H9 (cell line): ENCODE measurements at regions not wholly inside any gene's neighbourhood (a gene's known extent, or its start where the extent isn't known, plus 50 kb on each side); places are given as distances from the start of the nearest gene placed in this dataset.

ENCODE experiments used
- DNase-seq: peaks from one replicate; pipeline ENCODE4 v3.0.0-alpha.2; 2017
- H2AFZ ChIP-seq: one replicate; pipeline ENCODE4 v1.6.1; 2013; ENCODE audit warnings: mild to moderate bottlenecking, low read length, control low read depth, moderate library complexity
- H2AK5ac ChIP-seq: 2 replicates; pipeline ENCODE4 v1.6.1; 2013; ENCODE audit warnings: low read length, control low read depth, mixed read lengths; ENCODE audit not compliant: insufficient read length
- H2BK120ac ChIP-seq: one replicate; pipeline ENCODE4 v1.6.1; 2013; ENCODE audit warnings: low read depth, mild to moderate bottlenecking, low read length, control low read depth, inconsistent platforms; ENCODE audit not compliant: poor library complexity, severe bottlenecking
- H2BK12ac ChIP-seq: 2 replicates; pipeline ENCODE4 v1.6.1; 2013; ENCODE audit warnings: low read length, control low read depth, mixed read lengths, low read depth; ENCODE audit not compliant: insufficient read length
- H2BK15ac ChIP-seq: 2 replicates; pipeline ENCODE4 v1.6.1; 2013; ENCODE audit warnings: low read depth, low read length, control low read depth
- H2BK20ac ChIP-seq: one replicate; pipeline ENCODE4 v1.6.1; 2013; ENCODE audit warnings: low read depth, mild to moderate bottlenecking, low read length, control low read depth, inconsistent platforms; ENCODE audit not compliant: poor library complexity, severe bottlenecking
- H2BK5ac ChIP-seq: 2 replicates; pipeline ENCODE4 v1.6.1; 2013; ENCODE audit warnings: low read length, control low read depth, mixed read lengths; ENCODE audit not compliant: insufficient read length
- H3K14ac ChIP-seq: 2 replicates; pipeline ENCODE4 v1.6.1; 2013; ENCODE audit warnings: low read length, control low read depth; ENCODE audit not compliant: insufficient read depth
- H3K18ac ChIP-seq: 2 replicates; pipeline ENCODE4 v1.6.1; 2013; ENCODE audit warnings: low read depth, mild to moderate bottlenecking, mixed read lengths, low read length, control low read depth; ENCODE audit not compliant: insufficient read length
- H3K23ac ChIP-seq: 2 replicates; pipeline ENCODE4 v1.6.1; 2013; ENCODE audit warnings: low read length, control low read depth, mixed read lengths, low read depth; ENCODE audit not compliant: insufficient read length
- H3K23me2 ChIP-seq: 2 replicates; pipeline ENCODE4 v1.6.1; 2013; ENCODE audit warnings: low read depth, mild to moderate bottlenecking, mixed read lengths, low read length, control low read depth; ENCODE audit not compliant: insufficient read length, poor library complexity, severe bottlenecking
- H3K27ac ChIP-seq: 2 replicates; pipeline ENCODE4 v1.5.1; 2013; ENCODE audit warnings: low read length, control low read depth, mixed read lengths, low read depth; ENCODE audit not compliant: insufficient read length
- H3K27me3 ChIP-seq: 2 replicates; pipeline ENCODE4 v1.6.1; 2013; ENCODE audit warnings: low read length, control low read depth, inconsistent platforms; ENCODE audit not compliant: insufficient read depth
- H3K4ac ChIP-seq: 2 replicates; pipeline ENCODE4 v1.6.1; 2013; ENCODE audit warnings: low read depth, mild to moderate bottlenecking, control low read depth, inconsistent platforms, low read length, moderate library complexity
- H3K4me1 ChIP-seq: 2 replicates; pipeline ENCODE4 v1.6.1; 2013; ENCODE audit warnings: low read length, control low read depth, inconsistent platforms; ENCODE audit not compliant: insufficient read depth
- H3K4me2 ChIP-seq: 2 replicates; pipeline ENCODE4 v1.6.1; 2013; ENCODE audit warnings: low read length, control low read depth, mixed read lengths; ENCODE audit not compliant: insufficient read length, insufficient read depth
- H3K56ac ChIP-seq: 2 replicates; pipeline ENCODE4 v1.6.1; 2013; ENCODE audit warnings: low read depth, mild to moderate bottlenecking, mixed read lengths, low read length, control low read depth; ENCODE audit not compliant: insufficient read length
- H3K79me1 ChIP-seq: 2 replicates; pipeline ENCODE4 v1.6.1; 2013; ENCODE audit warnings: low read depth, mild to moderate bottlenecking, moderate library complexity, low read length, control low read depth, inconsistent platforms; ENCODE audit not compliant: insufficient read depth, poor library complexity, severe bottlenecking
- H3K79me2 ChIP-seq: 2 replicates; pipeline ENCODE4 v1.6.1; 2013; ENCODE audit warnings: low read length, control low read depth, inconsistent platforms; ENCODE audit not compliant: insufficient read depth
- H3K9ac ChIP-seq: 2 replicates; pipeline ENCODE4 v1.6.1; 2013; ENCODE audit warnings: low read length, control low read depth, mixed read lengths; ENCODE audit not compliant: insufficient read length; ENCODE audit errors: extremely low read depth
- H3K9me3 ChIP-seq: one replicate; pipeline ENCODE4 v1.6.1; 2013; ENCODE audit warnings: low read depth, low read length, inconsistent platforms; ENCODE audit not compliant: control insufficient read depth
- H3T11ph ChIP-seq: one replicate; pipeline ENCODE4 v1.6.1; 2013; ENCODE audit warnings: mild to moderate bottlenecking, low read length, control low read depth, inconsistent platforms
- H4K20me1 ChIP-seq: one replicate; pipeline ENCODE4 v1.6.1; 2013; ENCODE audit not compliant: control insufficient read depth, insufficient read length, insufficient read depth
- H4K5ac ChIP-seq: 2 replicates; pipeline ENCODE4 v1.6.1; 2013; ENCODE audit warnings: low read depth, mild to moderate bottlenecking, mixed read lengths, low read length, control low read depth; ENCODE audit not compliant: insufficient read length
- H4K8ac ChIP-seq: replicated peaks from 2 replicates; pipeline ENCODE4 v1.6.1; 2013; ENCODE audit warnings: low read length, control low read depth, mixed read lengths, low read depth; ENCODE audit not compliant: insufficient read length
- H4K91ac ChIP-seq: 2 replicates; pipeline ENCODE4 v1.6.1; 2013; ENCODE audit warnings: low read depth, mild to moderate bottlenecking, moderate library complexity, mixed read lengths, low read length, control low read depth; ENCODE audit not compliant: insufficient read length
- H3K27ac Mint-ChIP-seq, 3 experiments: 2 replicates in 2 of 3; 3 replicates in 1 of 3; pipeline ENCODE4 v1.8.0; 2020 to 2021; ENCODE audit warnings: mixed read lengths in 3 of 3, mild to moderate bottlenecking in 1 of 3, moderate library complexity in 1 of 3
- H3K27me3 Mint-ChIP-seq: 2 replicates; pipeline ENCODE4 v1.8.0; 2021; ENCODE audit warnings: low read depth, mild to moderate bottlenecking, moderate library complexity, mixed read lengths
- H3K36me3 Mint-ChIP-seq, 3 experiments: 2 replicates in 2 of 3; 3 replicates in 1 of 3; pipeline ENCODE4 v1.8.0; 2020 to 2021; ENCODE audit warnings: low read depth in 3 of 3, mixed read lengths in 3 of 3; ENCODE audit not compliant: insufficient read depth in 1 of 3
- H3K4me1 Mint-ChIP-seq, 2 experiments: 2 replicates each; pipeline ENCODE4 v1.8.0; 2020; ENCODE audit warnings: mixed read lengths in 2 of 2
- H3K4me3 Mint-ChIP-seq, 2 experiments: 2 replicates in 1 of 2; 3 replicates in 1 of 2; pipeline ENCODE4 v1.8.0; 2020 to 2021; ENCODE audit warnings: mild to moderate bottlenecking in 2 of 2, mixed read lengths in 2 of 2, moderate library complexity in 1 of 2
- H3K9me3 Mint-ChIP-seq, 2 experiments: 2 replicates in 1 of 2; 3 replicates in 1 of 2; pipeline ENCODE4 v1.8.0; 2020; ENCODE audit warnings: mild to moderate bottlenecking in 2 of 2, mixed read lengths in 2 of 2, moderate library complexity in 1 of 2
- CTCF ChIP-seq: fragments of 200-600 bp; sonication (generic); conservative IDR thresholded peaks from 3 replicates; pipeline ENCODE4 v1.8.0; 2021; ENCODE audit warnings: antibody characterized with exemption, mild to moderate bottlenecking
- WGBS: extraction: QIAGEN DNeasy Blood & Tissue Kit; methylation state at CpG from one replicate; pipeline ENCODE4 v1.1.7; 2013; ENCODE audit warnings: missing lambda C conversion rate, low lambda C conversion rate, mixed read lengths; ENCODE audit not compliant: insufficient read length; ENCODE audit errors: extremely low coverage; 5-methylcytosine and 5-hydroxymethylcytosine counted together

DNA sequence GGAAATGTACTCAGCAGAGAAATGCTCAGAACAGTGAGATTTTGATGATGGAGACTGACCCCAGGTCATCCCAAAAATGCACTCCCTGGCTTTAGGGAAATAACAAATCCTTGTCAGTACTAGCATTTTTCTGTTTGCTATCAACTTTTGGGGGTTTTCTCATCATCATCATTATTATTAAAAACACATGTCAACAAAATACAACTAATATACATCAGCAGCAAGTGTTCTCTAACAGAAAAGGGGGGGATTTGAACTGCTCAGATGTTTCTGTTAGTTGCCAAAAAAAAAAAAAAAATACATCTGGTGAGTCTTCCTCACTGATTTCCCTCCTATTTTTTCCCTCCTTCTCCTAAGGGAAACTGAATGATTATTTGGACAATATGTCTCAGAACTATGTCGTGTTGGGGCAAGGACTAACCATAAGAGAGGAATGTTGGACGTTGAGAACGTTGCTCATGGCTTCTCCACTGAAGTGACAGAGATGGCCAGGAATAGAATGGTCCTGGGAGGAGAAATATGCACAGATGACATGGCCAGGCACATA, 230.0 kb upstream of the MCTP2 start:
- Histone ChIP-seq H4K8ac (no peak overlapping the region), H3K79me2 (no peaks in the 10 kb centered on the region), H3K27ac (no peak overlapping the region), H3K14ac (no peak overlapping the region), H3K9me3 (no peaks in the 10 kb centered on the region), H2BK120ac (no peak overlapping the region), H3K4ac (no peak overlapping the region), H2AK5ac (no peak overlapping the region), H3K27me3 (no peaks in the 10 kb centered on the region), H3K56ac (no peak overlapping the region), H3K4me2 (no peak overlapping the region), H2AFZ (no peak overlapping the region), H2BK20ac (no peak overlapping the region), H3T11ph (no peak overlapping the region), H4K20me1 (no peaks in the 10 kb centered on the region), H3K9ac (no peak overlapping the region), H2BK5ac (no peak overlapping the region), H2BK15ac (no peak overlapping the region), H3K23ac (no peak overlapping the region), H3K4me1 (no peaks in the 10 kb centered on the region), H3K23me2 (no peaks in the 10 kb centered on the region), H2BK12ac (no peak overlapping the region), H4K91ac (no peak overlapping the region), H3K79me1 (no peaks in the 10 kb centered on the region), H4K5ac (no peak overlapping the region), H3K18ac (no peak overlapping the region)
- no peak for TF ChIP-seq CTCF
- Mint-ChIP-seq H3K4me1 (no peaks in the 10 kb centered on the region), H3K27me3 (no peaks in the 10 kb centered on the region), H3K27ac (no peak overlapping the region; a peak in 1 of 7 replicates), H3K4me3 (no peak overlapping the region), H3K9me3 (peaks cover 0 to 2% of the 10 kb centered on the region in 2 experiments; a peak in 1 of 5 replicates), H3K36me3 (no peaks in the 10 kb centered on the region)
- no peak for DNase-seq
- no CpG with 5 or more reads among the region's 3 CpGs for WGBS
